Breast epithelium (tissue), 3 donors: ENCODE measurements at regions not wholly inside any gene's neighbourhood (a gene's known extent, or its start where the extent isn't known, plus 50 kb on each side); places are given as distances from the start of the nearest gene placed in this dataset.

Experiments
- POLR2A ChIP-seq: fragments of 450-650 bp; IDR thresholded peaks from one replicate; pipeline ENCODE4 v1.6.1; 2016; ENCODE audit warnings: antibody characterized with exemption, mild to moderate bottlenecking, moderate library complexity
- POLR2AphosphoS5 ChIP-seq, 3 donors: sonication (generic); formaldehyde crosslinking; IDR thresholded peaks; one replicate each; pipeline ENCODE4 v1.6.1; 2017; ENCODE audit warnings: antibody characterized with exemption in 3 of 3
- TF ChIP-seq, protein P1 (sequence below), 3 donors: fragments of 450-650 bp; IDR thresholded peaks; one replicate each; pipeline ENCODE4 v1.5.1; 2016 to 2017; ENCODE audit warnings: antibody characterized with exemption in 3 of 3, mild to moderate bottlenecking in 3 of 3, moderate library complexity in 3 of 3

DNA sequence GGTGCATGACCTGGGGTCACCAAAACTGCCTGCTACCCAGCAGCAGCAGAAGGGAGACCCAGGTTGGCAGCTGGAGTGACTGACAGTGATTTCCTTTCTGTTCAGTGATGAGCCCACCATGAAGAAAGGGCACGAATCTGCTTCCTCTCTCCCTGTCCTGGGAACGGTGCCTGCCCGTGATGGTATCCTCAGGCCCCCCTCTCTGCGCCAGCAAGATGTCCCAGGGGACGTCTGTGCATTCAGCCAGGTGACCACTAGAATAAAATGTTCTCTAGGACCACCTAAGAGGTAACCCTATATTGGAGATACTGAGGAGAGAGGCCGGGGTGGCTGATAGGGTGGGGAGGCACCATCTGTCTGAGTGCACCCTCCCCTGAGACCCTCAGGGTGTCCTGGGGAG is 294.7 kb downstream of the QKI start:
- TF ChIP-seq, protein P1, sequence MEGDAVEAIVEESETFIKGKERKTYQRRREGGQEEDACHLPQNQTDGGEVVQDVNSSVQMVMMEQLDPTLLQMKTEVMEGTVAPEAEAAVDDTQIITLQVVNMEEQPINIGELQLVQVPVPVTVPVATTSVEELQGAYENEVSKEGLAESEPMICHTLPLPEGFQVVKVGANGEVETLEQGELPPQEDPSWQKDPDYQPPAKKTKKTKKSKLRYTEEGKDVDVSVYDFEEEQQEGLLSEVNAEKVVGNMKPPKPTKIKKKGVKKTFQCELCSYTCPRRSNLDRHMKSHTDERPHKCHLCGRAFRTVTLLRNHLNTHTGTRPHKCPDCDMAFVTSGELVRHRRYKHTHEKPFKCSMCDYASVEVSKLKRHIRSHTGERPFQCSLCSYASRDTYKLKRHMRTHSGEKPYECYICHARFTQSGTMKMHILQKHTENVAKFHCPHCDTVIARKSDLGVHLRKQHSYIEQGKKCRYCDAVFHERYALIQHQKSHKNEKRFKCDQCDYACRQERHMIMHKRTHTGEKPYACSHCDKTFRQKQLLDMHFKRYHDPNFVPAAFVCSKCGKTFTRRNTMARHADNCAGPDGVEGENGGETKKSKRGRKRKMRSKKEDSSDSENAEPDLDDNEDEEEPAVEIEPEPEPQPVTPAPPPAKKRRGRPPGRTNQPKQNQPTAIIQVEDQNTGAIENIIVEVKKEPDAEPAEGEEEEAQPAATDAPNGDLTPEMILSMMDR (IDR thresholded peaks at IDR 0.05) = no peak
- TF ChIP-seq POLR2AphosphoS5 (IDR thresholded peaks at IDR 0.05) = no peak
- TF ChIP-seq POLR2A = no peak
